ENCODE measurements at regions not wholly inside any gene's neighbourhood (a gene's known extent, or its start where the extent isn't known, plus 50 kb on each side); places are given as distances from the start of the nearest gene placed in this dataset.

GRCh38 chr14:57078054-57078453, 190.7 kb downstream of the EXOC5 start:
- no peak for TF ChIP-seq CTCF (IDR thresholded peaks at IDR 0.05; ENCODE audit: poor library complexity)
- TF ChIP-seq EZH2 (IDR thresholded peaks at IDR 0.05; ENCODE audit: borderline replicate concordance), result no peak

Data from hepatocyte (in vitro differentiated cells).